HEK293T (cell line): ENCODE measurements at regions not wholly inside any gene's neighbourhood (a gene's known extent, or its start where the extent isn't known, plus 50 kb on each side); places are given as distances from the start of the nearest gene placed in this dataset.

Experiments
- ARNT ChIP-seq: fragments of 450-650 bp; IDR thresholded peaks from 2 replicates; pipeline ENCODE4 v1.6.1; 2017; ENCODE audit warnings: mild to moderate bottlenecking
- BHLHE40 ChIP-seq: fragments of 450-650 bp; IDR thresholded peaks from 2 replicates; pipeline ENCODE4 v1.6.1; 2016; ENCODE audit warnings: mild to moderate bottlenecking, moderate library complexity, borderline replicate concordance
- ELF4 ChIP-seq: fragments of 450-650 bp; IDR thresholded peaks from 2 replicates; pipeline ENCODE4 v1.6.1; 2017; ENCODE audit warnings: antibody characterized with exemption
- FOXA1 ChIP-seq: fragments of 450-650 bp; IDR thresholded peaks from 2 replicates; pipeline ENCODE4 v1.6.1; 2016; ENCODE audit warnings: mild to moderate bottlenecking
- FOXK2 ChIP-seq: fragments of 450-650 bp; IDR thresholded peaks from 2 replicates; pipeline ENCODE4 v1.6.1; 2016; ENCODE audit warnings: mild to moderate bottlenecking
- FOXM1 ChIP-seq: fragments of 450-650 bp; IDR thresholded peaks from 2 replicates; pipeline ENCODE4 v1.6.1; 2017; ENCODE audit warnings: mild to moderate bottlenecking, borderline replicate concordance
- HDGF ChIP-seq: fragments of 450-650 bp; IDR thresholded peaks from 2 replicates; pipeline ENCODE4 v1.6.1; 2017; ENCODE audit warnings: antibody characterized with exemption, borderline replicate concordance
- L3MBTL2 ChIP-seq: fragments of 450-650 bp; conservative IDR thresholded peaks from 2 replicates; pipeline ENCODE4 v1.6.1; 2016; ENCODE audit warnings: mild to moderate bottlenecking
- LEF1 ChIP-seq: fragments of 450-650 bp; IDR thresholded peaks from 2 replicates; pipeline ENCODE4 v1.6.1; 2017; ENCODE audit warnings: mild to moderate bottlenecking, borderline replicate concordance
- PKNOX1 ChIP-seq: fragments of 450-650 bp; IDR thresholded peaks from 2 replicates; pipeline ENCODE4 v1.6.1; 2016
- SP1 ChIP-seq: fragments of 450-650 bp; IDR thresholded peaks from 2 replicates; pipeline ENCODE4 v1.6.1; 2017
- SUZ12 ChIP-seq: fragments of 450-650 bp; IDR thresholded peaks from 2 replicates; pipeline ENCODE4 v1.6.1; 2016; ENCODE audit warnings: mild to moderate bottlenecking
- ZNF384 ChIP-seq: fragments of 450-650 bp; IDR thresholded peaks from 2 replicates; pipeline ENCODE4 v1.6.1; 2016

GRCh38 chr19:30087381-30088138 is 145.5 kb downstream of the URI1 start:
- TF ChIP-seq ARNT: no peak
- no peak for TF ChIP-seq FOXK2
- TF ChIP-seq HDGF: no peak
- no peak for TF ChIP-seq FOXM1
- TF ChIP-seq BHLHE40: no peak
- TF ChIP-seq ELF4: no peak
- no peak for TF ChIP-seq SP1
- no peak for TF ChIP-seq SUZ12
- TF ChIP-seq FOXA1: no peak
- no peak for TF ChIP-seq PKNOX1
- no peak for TF ChIP-seq ZNF384
- TF ChIP-seq L3MBTL2: no peak
- no peak for TF ChIP-seq LEF1
